Thyroid gland (tissue), 4 donors: ENCODE measurements at regions not wholly inside any gene's neighbourhood (a gene's known extent, or its start where the extent isn't known, plus 50 kb on each side); places are given as distances from the start of the nearest gene placed in this dataset.

Source experiments
- CTCF ChIP-seq, 6 experiments: fragments of 200-600 bp in 3 of 6; fragments of 450-650 bp in 3 of 6; sonication (generic) in 3 of 6; IDR thresholded peaks; one replicate each; pipeline ENCODE4 v1.5.1; 2016 to 2019; ENCODE audit warnings: antibody characterized with exemption in 6 of 6, mild to moderate bottlenecking in 2 of 6, inconsistent platforms in 1 of 6, moderate library complexity in 1 of 6
- POLR2A ChIP-seq, 2 donors: fragments of 450-650 bp; IDR thresholded peaks; one replicate each; pipeline ENCODE4 v1.6.1; 2017; ENCODE audit warnings: antibody characterized with exemption in 2 of 2, mild to moderate bottlenecking in 2 of 2, moderate library complexity in 1 of 2

GRCh38 chr12:125978286-125978685 lies 913.1 kb downstream of the AACS start:
- TF ChIP-seq CTCF (IDR thresholded peaks at IDR 0.05) (no peak), POLR2A (IDR thresholded peaks at IDR 0.05) (no peak)
